Nephron progenitor cell (in vitro differentiated cells): ENCODE measurements at regions not wholly inside any gene's neighbourhood (a gene's known extent, or its start where the extent isn't known, plus 50 kb on each side); places are given as distances from the start of the nearest gene placed in this dataset.
A peak's percentile ranks its signal among the peaks of the same experiment; 100 is the strongest.
"Not testable (repeated sequence)": the region's sequence is repeated elsewhere in the genome, so short reads cannot be mapped to it uniquely, and the experiment has no call there.

ENCODE experiments used
- DNase-seq: peaks from one replicate; pipeline ENCODE4 v3.0.0; 2021
- H3K27ac Mint-ChIP-seq: 2 replicates; pipeline ENCODE4 v1.8.0; 2021; ENCODE audit warnings: mild to moderate bottlenecking, moderate library complexity, mixed read lengths
- H3K27me3 Mint-ChIP-seq: 2 replicates; pipeline ENCODE4 v1.8.0; 2021; ENCODE audit warnings: mild to moderate bottlenecking, low read depth, mixed read lengths; ENCODE audit not compliant: poor library complexity
- H3K36me3 Mint-ChIP-seq: 2 replicates; pipeline ENCODE4 v1.8.0; 2021; ENCODE audit warnings: low read depth, mixed read lengths
- H3K4me1 Mint-ChIP-seq: 2 replicates; pipeline ENCODE4 v1.8.0; 2021; ENCODE audit warnings: mixed read lengths
- H3K4me3 Mint-ChIP-seq: 2 replicates; pipeline ENCODE4 v1.8.0; 2021; ENCODE audit warnings: mild to moderate bottlenecking, moderate library complexity, mixed read lengths
- H3K9me3 Mint-ChIP-seq: 2 replicates; pipeline ENCODE4 v1.8.0; 2021; ENCODE audit warnings: mild to moderate bottlenecking, moderate library complexity, mixed read lengths
- TF ChIP-seq, protein P1 (sequence below): fragments of 200-600 bp; sonication (generic); IDR thresholded peaks from 2 replicates; pipeline ENCODE4 v1.5.0; 2021; ENCODE audit warnings: antibody characterized with exemption

DNA sequence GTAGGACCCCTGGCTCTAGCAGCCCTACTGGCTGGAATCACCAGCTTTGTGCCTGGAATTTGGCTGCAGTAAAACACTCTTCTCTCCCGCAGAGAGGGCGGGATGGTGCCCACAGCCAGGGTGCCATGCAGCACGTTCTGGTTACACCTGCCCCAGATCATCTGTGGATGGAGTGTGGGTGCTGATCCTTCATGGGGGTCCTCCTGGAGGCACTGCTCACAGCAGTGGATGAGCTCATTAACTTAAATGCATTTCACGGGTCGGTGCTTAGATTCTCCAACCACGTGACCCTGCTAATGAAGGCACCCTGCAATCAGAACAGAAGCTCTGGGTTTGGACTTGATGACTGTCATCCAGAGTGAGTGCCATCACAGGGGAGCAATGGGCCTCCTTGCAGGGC is 138.6 kb upstream of the AFDN start:
- no peak overlapping the region for H3K4me3 Mint-ChIP-seq
- H3K4me1 Mint-ChIP-seq, result peaks cover 75% of the 10 kb centered on the region
- H3K27ac Mint-ChIP-seq, result no peak overlapping the region
- DNase-seq, result no peak
- peaks cover 19% of the 10 kb centered on the region for H3K27me3 Mint-ChIP-seq
- H3K36me3 Mint-ChIP-seq, result no peaks in the 10 kb centered on the region
- TF ChIP-seq, protein P1, sequence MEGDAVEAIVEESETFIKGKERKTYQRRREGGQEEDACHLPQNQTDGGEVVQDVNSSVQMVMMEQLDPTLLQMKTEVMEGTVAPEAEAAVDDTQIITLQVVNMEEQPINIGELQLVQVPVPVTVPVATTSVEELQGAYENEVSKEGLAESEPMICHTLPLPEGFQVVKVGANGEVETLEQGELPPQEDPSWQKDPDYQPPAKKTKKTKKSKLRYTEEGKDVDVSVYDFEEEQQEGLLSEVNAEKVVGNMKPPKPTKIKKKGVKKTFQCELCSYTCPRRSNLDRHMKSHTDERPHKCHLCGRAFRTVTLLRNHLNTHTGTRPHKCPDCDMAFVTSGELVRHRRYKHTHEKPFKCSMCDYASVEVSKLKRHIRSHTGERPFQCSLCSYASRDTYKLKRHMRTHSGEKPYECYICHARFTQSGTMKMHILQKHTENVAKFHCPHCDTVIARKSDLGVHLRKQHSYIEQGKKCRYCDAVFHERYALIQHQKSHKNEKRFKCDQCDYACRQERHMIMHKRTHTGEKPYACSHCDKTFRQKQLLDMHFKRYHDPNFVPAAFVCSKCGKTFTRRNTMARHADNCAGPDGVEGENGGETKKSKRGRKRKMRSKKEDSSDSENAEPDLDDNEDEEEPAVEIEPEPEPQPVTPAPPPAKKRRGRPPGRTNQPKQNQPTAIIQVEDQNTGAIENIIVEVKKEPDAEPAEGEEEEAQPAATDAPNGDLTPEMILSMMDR, result no peak
- no peaks in the 10 kb centered on the region for H3K9me3 Mint-ChIP-seq

DNA sequence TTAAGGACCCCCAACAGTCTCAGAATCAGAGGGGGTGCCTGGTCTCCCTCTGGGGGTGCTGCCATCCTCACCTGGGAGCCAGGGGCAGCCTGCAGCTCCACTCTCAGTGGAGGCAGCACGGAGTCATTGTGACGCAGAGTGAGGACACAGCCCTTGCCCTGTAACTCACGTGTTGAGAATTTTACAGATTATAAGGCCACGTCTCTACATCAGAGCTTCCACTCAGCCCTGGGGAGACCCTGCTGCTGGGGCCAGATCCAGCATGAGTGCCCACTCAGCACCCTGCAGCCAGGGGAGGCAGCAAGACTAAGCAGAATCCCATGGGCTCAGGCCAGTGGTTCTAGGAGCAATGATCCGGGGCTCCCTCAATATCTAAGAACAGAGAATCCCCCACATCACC is 137.4 kb upstream of the AFDN start:
- TF ChIP-seq, protein P1, result no peak
- Mint-ChIP-seq H3K27me3 (peaks cover 11% of the 10 kb centered on the region), H3K4me3 (no peak overlapping the region), H3K4me1 (peaks cover 67% of the 10 kb centered on the region), H3K9me3 (no peaks in the 10 kb centered on the region), H3K27ac (peak overlapping the region; percentile 42), H3K36me3 (no peaks in the 10 kb centered on the region)
- DNase-seq, result no peak

DNA sequence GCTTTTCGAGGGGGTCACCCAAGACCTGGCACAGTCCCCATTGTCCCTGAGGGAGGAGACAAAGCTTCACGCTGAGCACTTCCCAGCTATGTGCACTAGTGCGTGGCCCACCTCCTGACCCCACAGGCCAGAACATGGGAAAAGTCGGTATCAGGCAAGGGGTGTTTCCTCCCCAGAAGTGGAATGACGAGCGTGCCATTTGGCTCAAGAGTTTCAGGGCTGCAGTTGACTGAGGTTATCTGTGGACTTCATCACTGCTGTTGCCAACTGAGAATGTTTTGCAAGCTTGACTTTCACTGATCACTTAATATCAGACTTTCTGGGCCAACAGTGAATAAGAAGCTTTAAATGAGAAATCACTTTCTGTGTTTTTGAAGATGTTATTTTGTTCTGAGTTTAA is 137.0 kb upstream of the AFDN start:
- Mint-ChIP-seq H3K4me3 (no peak overlapping the region), H3K36me3 (no peaks in the 10 kb centered on the region), H3K27ac (peak overlapping the region; percentile 57), H3K4me1 (peaks cover 67% of the 10 kb centered on the region), H3K27me3 (peaks cover 10% of the 10 kb centered on the region), H3K9me3 (no peaks in the 10 kb centered on the region)
- TF ChIP-seq, protein P1, result no peak
- DNase-seq, result no peak

DNA sequence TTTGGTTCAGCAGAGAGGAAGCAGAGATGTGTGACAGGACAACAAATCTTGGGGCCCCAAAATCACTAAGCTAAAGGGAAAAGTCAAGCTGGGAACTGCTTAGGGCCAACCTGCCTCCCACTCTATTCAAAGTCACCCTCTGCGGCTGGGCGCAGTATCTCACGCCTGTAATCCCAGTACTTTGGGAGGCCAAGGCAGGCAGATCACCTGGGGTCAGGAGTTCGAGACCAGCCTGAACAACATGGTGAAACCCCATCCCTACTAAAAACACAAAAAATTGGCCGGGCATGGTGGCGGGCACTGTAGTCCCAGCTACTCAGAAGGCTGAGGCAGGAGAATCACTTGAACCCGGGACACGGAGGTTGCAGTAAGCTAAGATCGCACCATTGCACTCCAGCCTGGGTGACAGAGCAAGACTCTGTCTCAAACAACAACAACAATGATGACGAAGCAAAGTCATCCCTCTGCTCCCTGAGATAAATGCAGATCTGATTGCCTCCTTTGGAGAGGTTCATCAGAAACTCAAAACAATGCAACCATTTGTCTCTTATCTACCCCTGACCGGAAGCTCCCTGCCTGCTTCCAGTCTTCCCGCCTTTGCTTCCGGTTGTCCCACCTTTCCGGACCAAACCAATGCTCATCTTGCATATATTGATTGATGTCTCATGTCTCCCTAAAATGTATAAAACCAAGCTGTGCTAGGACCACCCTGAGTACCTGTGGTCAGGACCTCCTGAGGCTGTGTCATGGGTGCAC is 136.4 kb upstream of the AFDN start:
- H3K4me1 Mint-ChIP-seq, result peaks cover 62% of the 10 kb centered on the region
- peaks cover 12% of the 10 kb centered on the region for H3K27me3 Mint-ChIP-seq
- H3K4me3 Mint-ChIP-seq, result peak overlapping the region; percentile 23
- not testable (repeated sequence) for H3K9me3 Mint-ChIP-seq, DNase-seq, H3K36me3 Mint-ChIP-seq
- H3K27ac Mint-ChIP-seq, result peak overlapping the region; percentile 57

DNA sequence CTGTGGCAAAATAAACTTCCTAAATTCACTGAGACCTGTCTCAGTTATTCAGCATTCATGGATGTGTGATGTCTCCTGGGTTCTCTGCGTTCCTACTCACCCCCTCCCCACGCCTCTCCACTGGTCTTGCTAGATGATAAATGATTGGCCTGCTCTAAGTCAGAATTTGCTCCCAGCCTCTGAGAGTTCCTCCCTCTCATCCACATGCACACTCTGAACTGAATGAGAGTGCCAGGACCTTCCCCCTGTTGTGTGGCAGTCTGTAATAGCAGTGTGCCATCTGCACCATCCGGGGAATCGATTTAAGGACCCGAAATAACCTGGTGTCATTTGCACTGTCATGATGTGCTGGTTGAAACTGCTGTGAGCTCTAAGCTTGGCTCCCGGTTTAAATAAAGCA is 135.8 kb upstream of the AFDN start:
- TF ChIP-seq, protein P1, result no peak
- H3K27ac Mint-ChIP-seq, result peak overlapping the region; percentile 27
- H3K9me3 Mint-ChIP-seq, result no peaks in the 10 kb centered on the region
- H3K27me3 Mint-ChIP-seq, result peaks cover 10% of the 10 kb centered on the region
- DNase-seq, result no peak
- peak overlapping the region; percentile 23 for H3K4me3 Mint-ChIP-seq
- H3K4me1 Mint-ChIP-seq, result peaks cover 60% of the 10 kb centered on the region
- no peaks in the 10 kb centered on the region for H3K36me3 Mint-ChIP-seq

DNA sequence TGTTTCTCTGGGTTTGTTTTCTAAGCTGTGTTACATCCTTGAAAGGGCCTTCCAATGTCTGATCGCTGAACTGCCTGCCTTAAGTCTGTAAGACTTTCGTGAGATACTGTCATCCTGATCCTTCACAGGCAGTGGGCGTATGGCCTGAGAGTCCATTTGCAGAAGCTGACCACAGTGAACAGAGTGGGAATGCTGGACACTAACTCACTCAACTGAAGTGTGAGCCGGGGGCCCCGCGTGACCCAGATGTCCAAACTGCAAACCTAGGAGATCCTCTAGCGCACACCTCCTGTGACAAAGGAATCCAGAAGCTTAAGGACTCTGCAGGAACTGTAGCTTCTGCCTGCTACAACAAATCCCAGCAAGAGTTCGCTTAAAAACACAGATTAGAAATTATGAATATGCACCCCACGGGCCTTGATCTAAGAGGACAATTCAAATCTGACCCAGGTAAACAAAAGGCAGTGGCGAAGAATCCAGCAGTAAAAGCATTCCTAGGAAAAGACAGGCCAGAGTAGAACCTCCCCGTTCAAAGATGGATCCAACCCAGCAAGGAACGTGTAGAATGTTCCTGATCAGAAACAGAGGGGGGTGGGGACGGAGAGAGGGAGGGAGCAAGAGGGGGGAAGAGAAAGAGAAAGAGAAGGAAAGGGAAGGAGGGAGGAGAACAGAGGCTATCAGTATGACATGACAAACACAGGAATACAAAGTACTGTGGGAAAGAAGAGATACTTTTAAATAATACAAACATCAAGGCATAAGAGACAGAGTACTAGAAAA is 135.0 kb upstream of the AFDN start:
- Mint-ChIP-seq H3K4me3 (no peak overlapping the region), H3K27ac (peak overlapping the region; percentile 27), H3K4me1 (peaks cover 65% of the 10 kb centered on the region), H3K9me3 (no peaks in the 10 kb centered on the region), H3K36me3 (no peaks in the 10 kb centered on the region), H3K27me3 (peaks cover 10% of the 10 kb centered on the region)
- no peak for DNase-seq
- TF ChIP-seq, protein P1, result no peak

DNA sequence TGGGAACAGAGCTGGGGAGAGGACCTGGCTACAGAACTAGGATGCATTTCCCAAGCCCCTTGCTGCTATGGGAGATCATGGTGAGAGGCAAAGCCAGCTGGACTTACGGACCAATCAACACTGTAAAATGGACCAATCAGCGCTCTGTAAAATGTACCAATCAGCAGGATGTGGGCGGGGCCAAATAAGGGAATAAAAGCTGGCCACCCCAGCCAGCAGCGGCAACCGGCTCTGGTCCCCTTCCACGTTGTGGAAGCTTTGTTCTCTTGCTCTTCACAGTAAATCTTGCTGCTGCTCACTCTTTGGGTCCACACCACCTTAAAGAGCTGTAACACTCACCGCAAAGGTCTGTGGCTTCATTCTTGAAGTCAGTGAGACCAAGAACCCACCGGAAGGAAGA is 133.2 kb upstream of the AFDN start:
- Mint-ChIP-seq H3K27me3 (peaks cover 10% of the 10 kb centered on the region), H3K4me1 (peaks cover 59% of the 10 kb centered on the region)
- not testable (repeated sequence) for H3K27ac Mint-ChIP-seq, H3K36me3 Mint-ChIP-seq, H3K4me3 Mint-ChIP-seq, DNase-seq, H3K9me3 Mint-ChIP-seq
